Transverse colon (tissue), 4 donors: ENCODE measurements at regions not wholly inside any gene's neighbourhood (a gene's known extent, or its start where the extent isn't known, plus 50 kb on each side); places are given as distances from the start of the nearest gene placed in this dataset.

Experiments
- DNase-seq: peaks from one replicate; pipeline ENCODE4 v3.0.0-alpha.2; 2019
- H3K27ac ChIP-seq, 4 donors: fragments of 200-600 bp; sonication (generic); 2 replicates each; pipeline ENCODE4 v1.5.1; 2016 to 2018; ENCODE audit warnings: inconsistent platforms in 4 of 4
- H3K27me3 ChIP-seq: fragments of 200-600 bp; sonication (generic); 2 replicates; pipeline ENCODE4 v1.5.1; 2017; ENCODE audit warnings: inconsistent platforms
- H3K36me3 ChIP-seq, 4 donors: fragments of 200-600 bp; sonication (generic); 2 replicates each; pipeline ENCODE4 v1.5.1; 2017 to 2019; ENCODE audit warnings: inconsistent platforms in 4 of 4
- H3K4me1 ChIP-seq, 4 donors: fragments of 200-600 bp; sonication (generic); 2 replicates each; pipeline ENCODE4 v1.5.1; 2017 to 2020; ENCODE audit warnings: inconsistent platforms in 4 of 4
- H3K4me3 ChIP-seq, 4 donors: fragments of 200-600 bp; sonication (generic); 1 replicate in 1 of 4; 2 replicates in 3 of 4; pipeline versions ENCODE4 v1.5.1 to v1.6.1; 2017 to 2019; ENCODE audit warnings: inconsistent platforms in 4 of 4
- H3K9me3 ChIP-seq, 2 donors: fragments of 200-600 bp; sonication (generic); 2 replicates each; pipeline ENCODE4 v1.5.1; 2017 to 2019; ENCODE audit warnings: inconsistent platforms in 2 of 2
- EP300 ChIP-seq: sonication (generic); formaldehyde crosslinking; IDR thresholded peaks from one replicate; pipeline ENCODE4 v1.6.1; 2017; ENCODE audit warnings: antibody characterized with exemption, low read depth
- POLR2A ChIP-seq: fragments of 450-650 bp; IDR thresholded peaks from one replicate; pipeline ENCODE4 v1.6.1; 2016; ENCODE audit warnings: antibody characterized with exemption, mild to moderate bottlenecking, moderate library complexity
- POLR2AphosphoS5 ChIP-seq, 3 donors: sonication (generic); formaldehyde crosslinking; IDR thresholded peaks; one replicate each; pipeline ENCODE4 v1.6.1; 2016; ENCODE audit warnings: antibody characterized with exemption in 3 of 3
- WGBS, 2 donors: methylation state at CpG; one replicate each; pipeline ENCODE4 v1.1.5; 2018; ENCODE audit warnings: low coverage in 1 of 2; 5-methylcytosine and 5-hydroxymethylcytosine counted together
- in situ Hi-C, 4 donors: fragments of 200-750 bp; cut with MboI; loops; one replicate each; pipeline versions ENCODE4 v1.15.0 to v1.15.1; 2017; ENCODE audit warnings: low sequenced_read_pairs in 3 of 4, low pct_ligation_motif_present in 1 of 4, low pct_unique_long_range_greater_than_20kb in 1 of 4
- intact Hi-C: fragments of 100-400 bp; cut with DNase I; formaldehyde crosslinking; loops from one replicate; pipeline ENCODE4 v1.15.1; 2023; ENCODE audit warnings: low total_unique reads
- TF ChIP-seq, protein P1 (sequence below), 5 experiments: fragments of 200-600 bp in 3 of 5; fragments of 450-650 bp in 2 of 5; sonication (generic) in 3 of 5; IDR thresholded peaks; 1 replicate in 2 of 5; 2 replicates in 3 of 5; pipeline ENCODE4 v1.5.1; 2016 to 2017; ENCODE audit warnings: antibody characterized with exemption in 5 of 5, inconsistent platforms in 3 of 5, mild to moderate bottlenecking in 2 of 5, moderate library complexity in 1 of 5

DNA sequence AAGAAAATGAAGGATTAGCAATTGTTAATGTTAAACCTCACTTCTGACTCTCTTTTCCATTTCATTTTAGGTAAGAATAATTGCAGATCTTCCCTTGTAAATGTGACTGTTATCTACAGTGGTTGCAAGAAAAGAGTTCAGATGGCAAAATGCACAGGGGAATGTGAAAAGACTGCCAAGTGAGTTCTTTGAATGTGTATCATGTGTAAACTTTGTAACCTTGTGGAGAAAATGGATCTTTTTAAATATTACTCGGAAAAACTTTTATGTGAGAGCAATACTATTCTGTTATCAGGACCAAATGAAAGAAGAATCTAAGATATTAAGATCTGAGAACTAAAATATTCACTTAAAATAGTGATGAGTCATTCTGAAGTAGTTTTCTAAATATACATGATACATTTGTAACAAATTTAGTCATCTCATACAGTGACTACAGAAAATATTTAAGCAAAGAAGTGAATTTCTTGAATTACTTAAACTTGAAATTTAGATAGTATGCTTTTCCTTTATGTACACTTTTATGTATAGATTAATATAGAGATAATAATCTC lies 122.5 kb upstream of the CNTN1 start:
- Histone ChIP-seq H3K36me3 (no peaks in the 10 kb centered on the region), H3K9me3 (no peaks in the 10 kb centered on the region), H3K27ac (no peak overlapping the region), H3K4me3 (no peak overlapping the region), H3K4me1 (no peaks in the 10 kb centered on the region), H3K27me3 (no peaks in the 10 kb centered on the region)
- DNase-seq = no peak
- no peak for TF ChIP-seq POLR2AphosphoS5 (IDR thresholded peaks at IDR 0.05)
- intact Hi-C loops (no loop called here), in situ Hi-C loops (no loop called here)
- WGBS, 2 donors = 60 to 84% methylated on average over 1 of the region's 1 CpG

DNA sequence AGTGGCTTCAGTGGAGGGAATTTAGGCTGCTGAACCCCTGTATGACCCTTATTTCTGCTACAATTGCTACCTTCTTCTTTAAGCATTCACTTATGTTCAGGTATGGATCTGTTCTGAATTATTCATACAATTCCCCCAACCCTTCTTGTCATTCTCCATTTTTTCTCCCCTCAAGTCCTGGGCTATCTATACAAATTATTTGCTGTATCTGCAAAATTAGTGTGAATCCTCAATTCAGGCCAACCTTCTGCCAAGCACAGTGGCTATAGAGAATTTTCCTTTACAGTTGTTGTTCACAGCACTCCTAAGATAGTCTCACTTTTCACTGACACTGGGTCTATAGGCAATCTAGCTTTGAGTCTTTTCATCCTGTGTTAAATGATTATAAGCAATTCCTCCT lies 119.2 kb upstream of the CNTN1 start:
- intact Hi-C loops = no loop called here
- H3K27ac ChIP-seq = no peak overlapping the region

DNA sequence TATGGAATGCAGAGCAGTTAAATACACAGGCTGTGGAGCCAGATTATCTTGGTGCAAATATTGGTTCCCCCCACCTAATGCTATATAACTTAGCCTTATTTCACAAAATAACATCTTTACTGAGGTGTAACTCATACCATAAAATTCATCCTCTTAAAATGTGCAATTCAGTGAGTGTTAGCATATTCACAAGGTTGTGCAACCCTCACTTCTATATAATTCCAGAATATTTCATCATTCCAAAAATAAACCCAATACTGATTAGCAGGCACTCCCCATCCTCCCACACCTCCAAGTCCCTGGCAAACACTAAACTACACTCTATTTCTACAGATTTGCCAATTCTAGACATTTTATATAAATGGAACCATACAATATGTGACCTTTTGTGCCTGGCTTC lies 116.3 kb upstream of the CNTN1 start:
- H3K4me1 ChIP-seq = no peaks in the 10 kb centered on the region
- TF ChIP-seq EP300 = no peak
- TF ChIP-seq, protein P1, sequence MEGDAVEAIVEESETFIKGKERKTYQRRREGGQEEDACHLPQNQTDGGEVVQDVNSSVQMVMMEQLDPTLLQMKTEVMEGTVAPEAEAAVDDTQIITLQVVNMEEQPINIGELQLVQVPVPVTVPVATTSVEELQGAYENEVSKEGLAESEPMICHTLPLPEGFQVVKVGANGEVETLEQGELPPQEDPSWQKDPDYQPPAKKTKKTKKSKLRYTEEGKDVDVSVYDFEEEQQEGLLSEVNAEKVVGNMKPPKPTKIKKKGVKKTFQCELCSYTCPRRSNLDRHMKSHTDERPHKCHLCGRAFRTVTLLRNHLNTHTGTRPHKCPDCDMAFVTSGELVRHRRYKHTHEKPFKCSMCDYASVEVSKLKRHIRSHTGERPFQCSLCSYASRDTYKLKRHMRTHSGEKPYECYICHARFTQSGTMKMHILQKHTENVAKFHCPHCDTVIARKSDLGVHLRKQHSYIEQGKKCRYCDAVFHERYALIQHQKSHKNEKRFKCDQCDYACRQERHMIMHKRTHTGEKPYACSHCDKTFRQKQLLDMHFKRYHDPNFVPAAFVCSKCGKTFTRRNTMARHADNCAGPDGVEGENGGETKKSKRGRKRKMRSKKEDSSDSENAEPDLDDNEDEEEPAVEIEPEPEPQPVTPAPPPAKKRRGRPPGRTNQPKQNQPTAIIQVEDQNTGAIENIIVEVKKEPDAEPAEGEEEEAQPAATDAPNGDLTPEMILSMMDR (IDR thresholded peaks at IDR 0.05) = no peak
- TF ChIP-seq POLR2AphosphoS5 (IDR thresholded peaks at IDR 0.05) = no peak
- no peak for TF ChIP-seq POLR2A
- in situ Hi-C loops = no loop called here
- no peaks in the 10 kb centered on the region for H3K36me3 ChIP-seq
- no peak for DNase-seq
- intact Hi-C loops = no loop called here
- no peak overlapping the region for H3K4me3 ChIP-seq
- no peaks in the 10 kb centered on the region for H3K9me3 ChIP-seq
- no peaks in the 10 kb centered on the region for H3K27me3 ChIP-seq
- no peak overlapping the region for H3K27ac ChIP-seq

More for the DNA sequence above, 119.2 kb upstream of the CNTN1 start:
- no peak for TF ChIP-seq POLR2A
- TF ChIP-seq EP300 = no peak
- TF ChIP-seq, protein P1 (IDR thresholded peaks at IDR 0.05) = no peak
- no peaks in the 10 kb centered on the region for H3K9me3 ChIP-seq
- H3K27me3 ChIP-seq = no peaks in the 10 kb centered on the region
- no peaks in the 10 kb centered on the region for H3K4me1 ChIP-seq
- no peaks in the 10 kb centered on the region for H3K36me3 ChIP-seq
- H3K4me3 ChIP-seq = no peak overlapping the region
- no peak for DNase-seq
- in situ Hi-C loops = no loop called here

DNA sequence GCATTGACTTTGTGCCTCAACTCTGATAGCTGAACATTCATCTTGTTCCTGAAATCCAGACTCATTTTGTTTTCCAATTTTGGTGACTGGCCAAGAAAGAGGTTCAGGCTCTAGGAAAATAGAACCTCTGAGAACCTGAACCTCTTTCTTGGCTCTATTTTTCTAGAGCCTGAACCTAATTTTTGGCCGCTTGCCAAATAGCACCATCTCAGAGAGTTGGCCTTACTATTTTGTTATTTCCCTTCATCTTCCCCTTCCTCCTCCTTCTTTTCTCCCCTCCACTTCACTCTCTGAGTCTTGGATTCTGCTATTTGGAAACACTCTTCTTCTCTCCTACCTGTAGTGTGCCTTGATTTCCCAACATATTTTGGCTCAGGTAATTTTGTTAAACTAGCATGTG lies 114.4 kb upstream of the CNTN1 start:
- intact Hi-C loops = no loop called here
- in situ Hi-C loops = no loop called here
- Histone ChIP-seq H3K27me3 (no peaks in the 10 kb centered on the region), H3K4me3 (no peak overlapping the region), H3K9me3 (no peaks in the 10 kb centered on the region), H3K27ac (no peak overlapping the region), H3K36me3 (no peaks in the 10 kb centered on the region), H3K4me1 (no peaks in the 10 kb centered on the region)
- 63 to 73% methylated on average over 1 of the region's 1 CpG for WGBS, 2 donors
- TF ChIP-seq POLR2A = no peak
- TF ChIP-seq EP300 = no peak
- DNase-seq = no peak

DNA sequence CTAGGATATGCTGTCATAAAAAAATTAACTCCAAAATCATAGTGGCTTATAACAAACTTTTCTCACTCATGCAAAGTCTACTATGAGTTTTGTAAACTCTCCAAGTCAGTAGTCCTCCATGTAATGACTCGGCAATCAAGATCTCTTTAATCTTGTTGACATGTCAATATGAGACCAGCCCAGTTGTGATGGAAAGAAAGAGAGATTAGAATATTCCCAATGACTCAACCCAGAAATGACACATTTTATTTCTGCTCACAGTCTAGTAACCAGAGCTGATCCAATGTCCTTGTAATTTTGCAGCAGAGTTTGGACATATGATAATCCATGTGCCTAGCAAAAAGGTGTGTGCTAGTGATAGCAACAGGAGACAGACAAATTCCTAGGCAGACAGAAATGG lies 112.6 kb upstream of the CNTN1 start:
- no peaks in the 10 kb centered on the region for H3K4me1 ChIP-seq
- no peak overlapping the region for H3K4me3 ChIP-seq
- no peaks in the 10 kb centered on the region for H3K9me3 ChIP-seq
- no peak overlapping the region for H3K27ac ChIP-seq
- no peaks in the 10 kb centered on the region for H3K27me3 ChIP-seq
- intact Hi-C loops = no loop called here
- no peak for DNase-seq
- WGBS, 2 donors = 67 to 88% methylated on average over 1 of the region's 1 CpG
- no peak for TF ChIP-seq EP300
- no peak for TF ChIP-seq POLR2A
- TF ChIP-seq POLR2AphosphoS5 (IDR thresholded peaks at IDR 0.05) = no peak
- TF ChIP-seq, protein P1 (IDR thresholded peaks at IDR 0.05) = no peak
- in situ Hi-C loops = no loop called here
- H3K36me3 ChIP-seq = no peaks in the 10 kb centered on the region
